ENCODE measurements at regions not wholly inside any gene's neighbourhood (a gene's known extent, or its start where the extent isn't known, plus 50 kb on each side); places are given as distances from the start of the nearest gene placed in this dataset.

- TF ChIP-seq TAF1 (IDR thresholded peaks at IDR 0.05; ENCODE audit: borderline replicate concordance, low read depth, low read length) (no peak), POLR2A (IDR thresholded peaks at IDR 0.05; ENCODE audit: low read depth, low read length) (no peak), POLR2AphosphoS5 (IDR thresholded peaks at IDR 0.05; ENCODE audit: low read depth, low read length) (no peak)
- FAIRE-seq (no peak), DNase-seq (ENCODE audit: insufficient read length) (no peak)
Measured at GRCh38 chr5:77881528-77881927, 105.4 kb upstream of the TBCA start.

GRCh38 chr5:77877516-77878355 is 101.6 kb upstream of the TBCA start:
- TF ChIP-seq POLR2A (IDR thresholded peaks at IDR 0.05; ENCODE audit: low read depth, low read length) (no peak), POLR2AphosphoS5 (IDR thresholded peaks at IDR 0.05; ENCODE audit: low read depth, low read length) (no peak), TAF1 (IDR thresholded peaks at IDR 0.05; ENCODE audit: borderline replicate concordance, low read depth, low read length) (no peak)
- DNase-seq (ENCODE audit: insufficient read length) (no peak), FAIRE-seq (no peak)

- FAIRE-seq (peak; percentile 9), DNase-seq (ENCODE audit: insufficient read length) (no peak)
- TF ChIP-seq POLR2AphosphoS5 (IDR thresholded peaks at IDR 0.05; ENCODE audit: low read depth, low read length) (no peak), TAF1 (IDR thresholded peaks at IDR 0.05; ENCODE audit: borderline replicate concordance, low read depth, low read length) (no peak), POLR2A (IDR thresholded peaks at IDR 0.05; ENCODE audit: low read depth, low read length) (no peak)
Measured at GRCh38 chr5:77876862-77877502, 100.8 kb upstream of the TBCA start.

- FAIRE-seq: no peak
- TF ChIP-seq POLR2AphosphoS5 (IDR thresholded peaks at IDR 0.05; ENCODE audit: low read depth, low read length) (no peak), TAF1 (IDR thresholded peaks at IDR 0.05; ENCODE audit: borderline replicate concordance, low read depth, low read length) (no peak), POLR2A (IDR thresholded peaks at IDR 0.05; ENCODE audit: low read depth, low read length) (no peak)
- DNase-seq (ENCODE audit: insufficient read length): no peak
Measured at GRCh38 chr5:77876316-77876715, 100.2 kb upstream of the TBCA start.

GRCh38 chr5:77874691-77875090 is 98.6 kb upstream of the TBCA start:
- no peak for TF ChIP-seq TAF1 (IDR thresholded peaks at IDR 0.05; ENCODE audit: borderline replicate concordance, low read depth, low read length)
- TF ChIP-seq POLR2AphosphoS5 (IDR thresholded peaks at IDR 0.05; ENCODE audit: low read depth, low read length): no peak
- no peak for TF ChIP-seq POLR2A (IDR thresholded peaks at IDR 0.05; ENCODE audit: low read depth, low read length)
- FAIRE-seq: no peak

GRCh38 chr5:77873239-77873638 is 97.1 kb upstream of the TBCA start:
- DNase-seq (ENCODE audit: insufficient read length): no peak

More at GRCh38 chr5:77874691-77875090, 98.6 kb upstream of the TBCA start:
- no peak for DNase-seq (ENCODE audit: insufficient read length)

GRCh38 chr5:77871946-77872345 is 95.8 kb upstream of the TBCA start:
- no peak for FAIRE-seq
- no peak for DNase-seq (ENCODE audit: insufficient read length)
- no peak for TF ChIP-seq POLR2AphosphoS5 (IDR thresholded peaks at IDR 0.05; ENCODE audit: low read depth, low read length)
- no peak for TF ChIP-seq POLR2A (IDR thresholded peaks at IDR 0.05; ENCODE audit: low read depth, low read length)
- TF ChIP-seq TAF1 (IDR thresholded peaks at IDR 0.05; ENCODE audit: borderline replicate concordance, low read depth, low read length): no peak

More at GRCh38 chr5:77873239-77873638, 97.1 kb upstream of the TBCA start:
- FAIRE-seq: no peak
- TF ChIP-seq POLR2AphosphoS5 (IDR thresholded peaks at IDR 0.05; ENCODE audit: low read depth, low read length): no peak
- no peak for TF ChIP-seq POLR2A (IDR thresholded peaks at IDR 0.05; ENCODE audit: low read depth, low read length)
- no peak for TF ChIP-seq TAF1 (IDR thresholded peaks at IDR 0.05; ENCODE audit: borderline replicate concordance, low read depth, low read length)

GRCh38 chr5:77871016-77871415 is 94.9 kb upstream of the TBCA start:
- FAIRE-seq (no peak), DNase-seq (ENCODE audit: insufficient read length) (no peak)
- TF ChIP-seq TAF1 (IDR thresholded peaks at IDR 0.05; ENCODE audit: borderline replicate concordance, low read depth, low read length) (no peak), POLR2A (IDR thresholded peaks at IDR 0.05; ENCODE audit: low read depth, low read length) (no peak), POLR2AphosphoS5 (IDR thresholded peaks at IDR 0.05; ENCODE audit: low read depth, low read length) (no peak)

- DNase-seq (ENCODE audit: insufficient read length): no peak
- FAIRE-seq: no peak
- no peak for TF ChIP-seq POLR2AphosphoS5 (IDR thresholded peaks at IDR 0.05; ENCODE audit: low read depth, low read length)
- no peak for TF ChIP-seq POLR2A (IDR thresholded peaks at IDR 0.05; ENCODE audit: low read depth, low read length)
- no peak for TF ChIP-seq TAF1 (IDR thresholded peaks at IDR 0.05; ENCODE audit: borderline replicate concordance, low read depth, low read length)
Measured at GRCh38 chr5:77869116-77869798, 93.1 kb upstream of the TBCA start.

GRCh38 chr5:77867914-77868313 is 91.8 kb upstream of the TBCA start:
- FAIRE-seq (no peak), DNase-seq (ENCODE audit: insufficient read length) (no peak)
- TF ChIP-seq TAF1 (IDR thresholded peaks at IDR 0.05; ENCODE audit: borderline replicate concordance, low read depth, low read length) (no peak), POLR2A (IDR thresholded peaks at IDR 0.05; ENCODE audit: low read depth, low read length) (no peak), POLR2AphosphoS5 (IDR thresholded peaks at IDR 0.05; ENCODE audit: low read depth, low read length) (no peak)

- DNase-seq (ENCODE audit: insufficient read length): no peak
- no peak for FAIRE-seq
Measured at GRCh38 chr5:77867194-77867691, 91.1 kb upstream of the TBCA start.

More at GRCh38 chr5:77867194-77867691, 91.1 kb upstream of the TBCA start:
- TF ChIP-seq POLR2A (IDR thresholded peaks at IDR 0.05; ENCODE audit: low read depth, low read length) (no peak), POLR2AphosphoS5 (IDR thresholded peaks at IDR 0.05; ENCODE audit: low read depth, low read length) (no peak), TAF1 (IDR thresholded peaks at IDR 0.05; ENCODE audit: borderline replicate concordance, low read depth, low read length) (no peak)

All from GM12892 (cell line).